ENCODE measurements at regions not wholly inside any gene's neighbourhood (a gene's known extent, or its start where the extent isn't known, plus 50 kb on each side); places are given as distances from the start of the nearest gene placed in this dataset.

GRCh38 chr3:64830681-64831080 lies 142.9 kb upstream of the ADAMTS9 start:
- ATAC-seq (no peak), DNase-seq (ENCODE audit: low read depth, low spot score) (no peak)
- ChIA-PET RAD21 (ENCODE audit: low non-redundant PET in 1 of 2, low total read pairs in 2 of 2, uncharacterized antibody in 2 of 2, unreplicated experiment in 2 of 2) (no interaction called here), POLR2A (no interaction called here), CTCF (no interaction called here)
- Histone ChIP-seq H4K20me1 (ENCODE audit: insufficient read depth) (no peaks in the 10 kb centered on the region), H3K9ac (ENCODE audit: low read length) (no peak overlapping the region), H3K9me3 (ENCODE audit: control insufficient read depth in 1 of 2, insufficient read depth in 1 of 2, low read depth in 1 of 2, low read length in 2 of 2) (no peaks in the 10 kb centered on the region), H3K79me2 (ENCODE audit: insufficient read depth, low read length) (no peaks in the 10 kb centered on the region), H3K27ac (ENCODE audit: low read depth, low read length) (no peak overlapping the region), H3K36me3 (ENCODE audit: control insufficient read depth in 1 of 2, insufficient read depth in 2 of 2, low read length in 2 of 2) (no peaks in the 10 kb centered on the region), H3K9me2 (ENCODE audit: insufficient read depth) (no peaks in the 10 kb centered on the region), H3K4me1 (ENCODE audit: control insufficient read depth in 1 of 2, insufficient read depth in 2 of 2, low read length in 2 of 2) (no peaks in the 10 kb centered on the region), H3K4me3 (replicated peaks in 1 of 2; ENCODE audit: low read depth in 1 of 2, low read length in 2 of 2) (no peak overlapping the region), H3K4me2 (ENCODE audit: low read length) (no peak overlapping the region), H3K27me3 (ENCODE audit: insufficient read depth, low read length) (peaks cover 11% of the 10 kb centered on the region; the same call in 1 of the 2 replicates), H2AFZ (ENCODE audit: low read depth, low read length, poor library complexity, severe bottlenecking) (no peak overlapping the region)
- no peak for TF ChIP-seq CBX3 (IDR thresholded peaks at IDR 0.05; ENCODE audit: low read depth)
- no peak for TF ChIP-seq ZNF274 (IDR thresholded peaks at IDR 0.05; ENCODE audit: low read depth, low read length)
- no TSS peak for BruUV-seq (replicated peaks)
- intact Hi-C loops (cut with micrococcal nuclease) = no loop called here

DNA sequence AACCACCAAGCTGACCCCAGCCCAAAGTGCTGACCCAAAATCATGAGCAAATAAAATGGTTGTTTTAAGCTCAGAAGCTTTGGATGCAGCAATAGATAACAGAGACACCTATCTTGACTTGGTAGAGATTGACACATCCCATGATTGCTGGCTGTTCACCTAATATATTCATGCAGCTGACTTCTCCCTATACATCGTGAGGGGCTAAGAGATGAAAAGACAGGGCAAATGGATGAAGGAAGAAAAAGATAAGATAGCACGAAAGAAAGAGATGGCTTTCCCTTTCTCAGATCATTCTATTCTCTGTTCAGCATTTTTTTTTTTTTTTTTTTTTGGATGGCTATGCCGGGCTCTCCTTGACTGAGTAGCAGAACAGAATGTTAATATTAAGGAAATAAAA lies 141.5 kb upstream of the ADAMTS9 start:
- Histone ChIP-seq H3K9me3 (ENCODE audit: control insufficient read depth in 1 of 2, insufficient read depth in 1 of 2, low read depth in 1 of 2, low read length in 2 of 2) (no peaks in the 10 kb centered on the region), H3K4me1 (ENCODE audit: control insufficient read depth in 1 of 2, insufficient read depth in 2 of 2, low read length in 2 of 2) (no peaks in the 10 kb centered on the region), H3K36me3 (ENCODE audit: control insufficient read depth in 1 of 2, insufficient read depth in 2 of 2, low read length in 2 of 2) (no peaks in the 10 kb centered on the region), H3K4me3 (replicated peaks in 1 of 2; ENCODE audit: low read depth in 1 of 2, low read length in 2 of 2) (no peak overlapping the region), H3K9ac (ENCODE audit: low read length) (no peak overlapping the region), H3K9me2 (ENCODE audit: insufficient read depth) (no peaks in the 10 kb centered on the region), H3K79me2 (ENCODE audit: insufficient read depth, low read length) (no peaks in the 10 kb centered on the region), H4K20me1 (ENCODE audit: insufficient read depth) (no peaks in the 10 kb centered on the region), H3K27me3 (ENCODE audit: insufficient read depth, low read length) (peaks cover 11% of the 10 kb centered on the region; the same call in 1 of the 2 replicates), H2AFZ (ENCODE audit: low read depth, low read length, poor library complexity, severe bottlenecking) (no peak overlapping the region), H3K27ac (ENCODE audit: low read depth, low read length) (no peak overlapping the region), H3K4me2 (ENCODE audit: low read length) (no peak overlapping the region)
- intact Hi-C loops (cut with micrococcal nuclease) = no loop called here
- ChIA-PET POLR2A (no interaction called here), RAD21 (ENCODE audit: low non-redundant PET in 1 of 2, low total read pairs in 2 of 2, uncharacterized antibody in 2 of 2, unreplicated experiment in 2 of 2) (no interaction called here), CTCF (no interaction called here)
- no TSS peak for BruUV-seq (replicated peaks)
- no peak for ATAC-seq
- TF ChIP-seq CEBPB (IDR thresholded peaks at IDR 0.05; ENCODE audit: low read depth) = no peak
- no peak for TF ChIP-seq FOSL1 (IDR thresholded peaks at IDR 0.05; ENCODE audit: low read depth)
- TF ChIP-seq ATF3 (IDR thresholded peaks at IDR 0.05) = no peak
- TF ChIP-seq, protein P1, sequence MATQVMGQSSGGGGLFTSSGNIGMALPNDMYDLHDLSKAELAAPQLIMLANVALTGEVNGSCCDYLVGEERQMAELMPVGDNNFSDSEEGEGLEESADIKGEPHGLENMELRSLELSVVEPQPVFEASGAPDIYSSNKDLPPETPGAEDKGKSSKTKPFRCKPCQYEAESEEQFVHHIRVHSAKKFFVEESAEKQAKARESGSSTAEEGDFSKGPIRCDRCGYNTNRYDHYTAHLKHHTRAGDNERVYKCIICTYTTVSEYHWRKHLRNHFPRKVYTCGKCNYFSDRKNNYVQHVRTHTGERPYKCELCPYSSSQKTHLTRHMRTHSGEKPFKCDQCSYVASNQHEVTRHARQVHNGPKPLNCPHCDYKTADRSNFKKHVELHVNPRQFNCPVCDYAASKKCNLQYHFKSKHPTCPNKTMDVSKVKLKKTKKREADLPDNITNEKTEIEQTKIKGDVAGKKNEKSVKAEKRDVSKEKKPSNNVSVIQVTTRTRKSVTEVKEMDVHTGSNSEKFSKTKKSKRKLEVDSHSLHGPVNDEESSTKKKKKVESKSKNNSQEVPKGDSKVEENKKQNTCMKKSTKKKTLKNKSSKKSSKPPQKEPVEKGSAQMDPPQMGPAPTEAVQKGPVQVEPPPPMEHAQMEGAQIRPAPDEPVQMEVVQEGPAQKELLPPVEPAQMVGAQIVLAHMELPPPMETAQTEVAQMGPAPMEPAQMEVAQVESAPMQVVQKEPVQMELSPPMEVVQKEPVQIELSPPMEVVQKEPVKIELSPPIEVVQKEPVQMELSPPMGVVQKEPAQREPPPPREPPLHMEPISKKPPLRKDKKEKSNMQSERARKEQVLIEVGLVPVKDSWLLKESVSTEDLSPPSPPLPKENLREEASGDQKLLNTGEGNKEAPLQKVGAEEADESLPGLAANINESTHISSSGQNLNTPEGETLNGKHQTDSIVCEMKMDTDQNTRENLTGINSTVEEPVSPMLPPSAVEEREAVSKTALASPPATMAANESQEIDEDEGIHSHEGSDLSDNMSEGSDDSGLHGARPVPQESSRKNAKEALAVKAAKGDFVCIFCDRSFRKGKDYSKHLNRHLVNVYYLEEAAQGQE (IDR thresholded peaks at IDR 0.05; ENCODE audit: low read depth) = no peak
- no peak for TF ChIP-seq TCF7L2 (IDR thresholded peaks at IDR 0.05; ENCODE audit: borderline replicate concordance, extremely low read depth, insufficient read depth, insufficient read length)
- no peak for TF ChIP-seq EGR1 (IDR thresholded peaks at IDR 0.05; ENCODE audit: low read depth)
- no peak for TF ChIP-seq ZNF274 (IDR thresholded peaks at IDR 0.05; ENCODE audit: low read depth, low read length)
- TF ChIP-seq, protein P2, sequence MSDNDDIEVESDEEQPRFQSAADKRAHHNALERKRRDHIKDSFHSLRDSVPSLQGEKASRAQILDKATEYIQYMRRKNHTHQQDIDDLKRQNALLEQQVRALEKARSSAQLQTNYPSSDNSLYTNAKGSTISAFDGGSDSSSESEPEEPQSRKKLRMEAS (IDR thresholded peaks at IDR 0.05) = no peak
- TF ChIP-seq RAD21 (IDR thresholded peaks at IDR 0.05; ENCODE audit: low read depth) = no peak
- TF ChIP-seq POLR2AphosphoS5 (IDR thresholded peaks at IDR 0.05; ENCODE audit: low read depth, low read length) = no peak
- TF ChIP-seq POLR2A (IDR thresholded peaks at IDR 0.05; ENCODE audit: borderline replicate concordance, extremely low read depth, insufficient read depth, insufficient read length) = no peak
- TF ChIP-seq EZH2phosphoT487 (IDR thresholded peaks at IDR 0.05; ENCODE audit: borderline replicate concordance) = no peak
- no peak for TF ChIP-seq JUND (IDR thresholded peaks at IDR 0.05)
- TF ChIP-seq, protein P3, sequence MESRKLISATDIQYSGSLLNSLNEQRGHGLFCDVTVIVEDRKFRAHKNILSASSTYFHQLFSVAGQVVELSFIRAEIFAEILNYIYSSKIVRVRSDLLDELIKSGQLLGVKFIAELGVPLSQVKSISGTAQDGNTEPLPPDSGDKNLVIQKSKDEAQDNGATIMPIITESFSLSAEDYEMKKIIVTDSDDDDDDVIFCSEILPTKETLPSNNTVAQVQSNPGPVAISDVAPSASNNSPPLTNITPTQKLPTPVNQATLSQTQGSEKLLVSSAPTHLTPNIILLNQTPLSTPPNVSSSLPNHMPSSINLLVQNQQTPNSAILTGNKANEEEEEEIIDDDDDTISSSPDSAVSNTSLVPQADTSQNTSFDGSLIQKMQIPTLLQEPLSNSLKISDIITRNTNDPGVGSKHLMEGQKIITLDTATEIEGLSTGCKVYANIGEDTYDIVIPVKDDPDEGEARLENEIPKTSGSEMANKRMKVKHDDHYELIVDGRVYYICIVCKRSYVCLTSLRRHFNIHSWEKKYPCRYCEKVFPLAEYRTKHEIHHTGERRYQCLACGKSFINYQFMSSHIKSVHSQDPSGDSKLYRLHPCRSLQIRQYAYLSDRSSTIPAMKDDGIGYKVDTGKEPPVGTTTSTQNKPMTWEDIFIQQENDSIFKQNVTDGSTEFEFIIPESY (IDR thresholded peaks at IDR 0.05; ENCODE audit: extremely low read depth, insufficient replicate concordance, low read length) = no peak
- TF ChIP-seq YY1 (IDR thresholded peaks at IDR 0.05; ENCODE audit: extremely low read depth, insufficient replicate concordance, low read depth, low read length) = no peak
- DNase-seq (ENCODE audit: low read depth, low spot score) = no peak
